GM19351 (cell line): ENCODE measurements at regions not wholly inside any gene's neighbourhood (a gene's known extent, or its start where the extent isn't known, plus 50 kb on each side); places are given as distances from the start of the nearest gene placed in this dataset.

Experiments used
- ATAC-seq: cut with Tn5 transposase; IDR thresholded peaks from one replicate; pipeline ENCODE4 v1.9.1; 2021; ENCODE audit warnings: mild to moderate bottlenecking, moderate library complexity; ENCODE audit not compliant: unreplicated experiment

DNA sequence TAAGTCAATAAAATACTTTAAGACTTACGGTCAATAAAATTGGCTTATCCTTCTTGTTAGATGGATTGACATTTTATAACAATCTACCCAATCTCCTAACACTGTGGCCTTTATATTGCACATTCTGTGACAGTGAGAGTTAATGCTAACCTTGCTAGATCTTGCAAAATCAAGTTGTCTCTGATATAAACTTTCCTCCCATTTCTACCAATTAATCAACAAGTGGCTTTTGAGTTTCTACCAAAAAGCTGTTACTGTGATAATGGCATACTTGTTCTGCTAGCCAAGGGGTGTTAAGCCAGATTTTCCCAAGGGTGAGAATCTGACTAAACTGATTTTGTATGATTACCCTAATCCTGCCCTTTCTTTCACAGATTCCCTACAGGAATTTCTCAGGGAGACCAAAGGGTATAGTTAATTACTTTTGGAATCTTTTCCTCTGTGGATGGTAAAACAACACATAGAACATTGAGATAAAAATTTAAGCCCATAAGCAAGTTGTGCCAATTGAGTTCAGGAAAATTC is 174.1 kb upstream of the SUCLG2 start:
- no peak for ATAC-seq

DNA sequence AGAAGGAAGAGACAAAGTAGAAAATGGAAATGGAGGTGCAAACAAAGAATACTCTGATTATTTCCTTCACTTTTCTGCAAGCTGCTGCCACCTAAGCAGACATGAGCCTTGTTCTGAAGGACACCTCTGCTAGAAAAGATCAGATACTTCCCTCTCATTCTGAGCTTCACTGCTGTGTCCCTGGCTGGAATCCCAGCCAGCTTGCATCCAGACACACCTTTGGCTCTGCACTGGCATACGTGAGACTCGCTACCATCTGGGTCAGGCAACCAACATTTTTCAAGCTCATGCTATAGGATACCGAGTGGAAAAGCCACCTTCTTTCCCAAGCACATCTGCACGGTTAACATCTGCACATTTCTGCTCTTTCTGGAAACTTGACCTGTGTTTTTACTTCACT is 166.7 kb upstream of the SUCLG2 start:
- no peak for ATAC-seq

DNA sequence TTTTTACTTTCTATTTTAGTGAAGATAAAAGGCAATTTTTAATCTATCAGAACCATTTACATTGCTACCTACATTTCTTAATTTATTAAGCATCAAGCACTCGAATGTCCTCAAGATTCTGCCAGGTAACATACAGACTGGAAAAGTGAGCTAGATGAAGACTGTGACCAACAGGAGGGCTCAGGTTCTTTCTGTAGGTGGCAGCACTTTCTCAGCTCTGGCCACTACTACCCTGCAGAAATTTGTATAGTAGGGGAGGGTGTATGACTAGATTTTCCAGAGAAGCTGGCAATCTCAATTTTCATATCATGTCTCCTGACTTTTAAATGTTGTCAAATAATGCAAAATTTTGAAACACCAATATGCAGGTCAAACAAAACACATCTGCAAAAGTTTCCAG is 165.0 kb upstream of the SUCLG2 start:
- ATAC-seq = peak; percentile 43

DNA sequence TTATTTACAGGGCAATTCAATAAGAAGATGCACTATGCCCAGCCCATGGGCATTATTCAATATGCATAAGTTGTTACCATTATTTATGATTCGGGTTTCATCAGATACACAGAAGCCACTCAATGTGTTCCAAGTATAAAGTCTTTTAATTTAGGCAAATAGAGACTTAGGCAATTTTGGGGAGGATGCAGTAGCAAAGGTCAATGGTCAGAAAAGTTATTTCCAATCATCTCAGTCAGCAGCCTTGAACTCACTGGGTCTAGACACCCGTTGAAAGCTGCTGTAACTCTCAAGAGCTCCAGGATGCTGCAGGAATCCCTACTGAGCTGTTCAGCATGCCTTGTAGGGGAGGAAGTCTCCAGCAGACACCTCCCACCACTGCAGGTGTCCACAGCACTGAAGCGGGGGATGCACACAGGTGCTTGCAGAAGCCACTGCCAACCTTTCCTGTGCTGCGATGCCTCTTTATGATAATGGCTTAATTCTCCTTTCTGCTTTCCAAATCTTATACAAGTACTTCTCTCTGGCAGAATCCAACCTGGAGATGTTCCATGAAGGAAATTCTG is 155.0 kb upstream of the SUCLG2 start:
- no peak for ATAC-seq

DNA sequence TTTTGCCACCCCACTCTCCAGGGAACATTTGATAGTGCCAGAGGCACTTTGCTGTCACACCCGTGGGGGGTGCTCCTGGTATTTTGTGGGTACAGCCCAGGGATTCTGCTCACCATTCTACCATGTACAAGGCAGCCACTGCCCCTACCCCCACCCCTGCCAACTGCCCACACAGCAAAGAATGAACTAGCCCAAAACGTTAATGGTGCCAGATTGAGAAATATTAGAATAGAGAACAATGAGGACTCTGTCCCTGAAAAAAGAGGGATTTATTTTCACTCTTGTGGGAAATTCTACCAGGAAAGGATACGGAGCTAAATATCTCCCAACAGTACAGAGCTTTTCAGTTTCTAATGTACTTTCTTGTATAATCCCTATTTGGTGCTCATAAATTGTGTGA is 154.5 kb upstream of the SUCLG2 start:
- no peak for ATAC-seq

DNA sequence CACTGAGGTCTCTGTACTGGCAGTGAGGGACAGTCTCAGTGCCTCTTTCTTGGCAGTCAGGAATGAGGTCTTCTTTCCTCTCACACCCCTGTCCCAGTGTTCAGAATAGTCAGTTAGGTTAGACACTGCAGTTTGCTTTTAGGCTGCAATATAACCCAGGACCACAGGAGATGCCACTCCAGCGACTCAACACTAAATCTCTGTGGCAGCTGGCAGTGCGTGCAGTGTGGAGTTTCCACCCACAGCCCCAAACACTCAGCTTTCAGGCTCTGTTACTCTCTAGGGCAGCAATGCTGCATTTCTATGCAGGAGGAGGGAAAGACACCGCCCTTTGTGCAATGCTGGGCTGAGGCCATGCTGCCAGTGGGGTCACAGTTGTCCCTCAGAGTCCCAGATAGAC is 150.2 kb upstream of the SUCLG2 start:
- ATAC-seq = no peak

DNA sequence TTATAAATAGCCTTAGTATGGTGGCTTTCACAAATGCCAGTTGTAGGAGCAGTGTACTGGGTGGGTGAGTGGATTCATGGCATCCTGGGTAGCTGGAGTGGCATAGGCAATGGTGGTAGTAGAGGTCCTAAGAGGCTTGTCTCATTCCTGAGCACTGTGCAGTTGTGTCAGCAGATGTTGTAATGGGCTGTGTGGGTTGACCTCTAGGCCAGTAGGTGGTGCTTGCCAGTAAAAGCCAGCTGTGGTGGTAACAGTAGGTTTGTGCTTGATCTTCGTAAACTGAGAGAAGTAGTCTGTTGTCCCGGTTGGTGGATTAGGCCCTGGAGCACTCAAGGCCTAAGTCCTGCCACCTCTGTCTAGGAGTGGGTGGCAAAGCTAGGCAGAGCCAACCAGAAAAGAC is 149.7 kb upstream of the SUCLG2 start:
- no peak for ATAC-seq

DNA sequence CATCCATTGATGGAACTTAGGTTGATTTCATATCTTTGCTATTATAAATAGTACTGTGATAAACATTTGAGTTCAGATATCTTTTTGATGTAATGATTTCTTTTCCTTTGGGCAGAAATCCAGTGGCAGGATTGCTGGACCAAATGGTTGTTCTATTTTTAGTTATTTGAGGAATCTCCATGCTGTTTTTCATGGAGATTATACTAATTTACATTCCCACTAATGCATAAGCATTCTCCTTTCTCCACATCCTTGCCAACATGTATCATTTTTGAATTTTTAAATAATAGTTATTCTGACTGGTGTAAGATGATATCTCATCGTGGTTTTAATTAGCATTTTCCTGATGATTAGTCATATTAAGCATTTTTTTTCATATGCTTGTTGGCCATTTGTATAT is 144.0 kb upstream of the SUCLG2 start:
- no peak for ATAC-seq

DNA sequence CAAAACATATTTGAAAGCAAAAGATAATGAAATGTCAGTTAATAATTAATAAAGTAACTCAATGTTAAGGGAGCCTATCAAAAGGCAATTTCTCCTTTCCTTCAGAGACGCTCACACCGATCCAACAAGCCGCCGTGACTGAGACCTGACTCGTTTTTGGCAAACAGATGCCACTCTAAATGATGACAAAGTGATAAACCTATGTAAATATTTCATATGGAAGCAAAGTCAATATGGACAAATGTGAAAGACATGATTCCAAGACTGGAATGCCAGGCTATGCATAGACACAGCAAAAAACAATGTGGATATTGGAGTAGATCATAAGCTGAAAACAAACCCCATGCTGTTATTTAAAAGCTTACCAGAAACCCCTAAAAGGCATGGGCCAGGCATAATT is 137.2 kb upstream of the SUCLG2 start:
- no peak for ATAC-seq

DNA sequence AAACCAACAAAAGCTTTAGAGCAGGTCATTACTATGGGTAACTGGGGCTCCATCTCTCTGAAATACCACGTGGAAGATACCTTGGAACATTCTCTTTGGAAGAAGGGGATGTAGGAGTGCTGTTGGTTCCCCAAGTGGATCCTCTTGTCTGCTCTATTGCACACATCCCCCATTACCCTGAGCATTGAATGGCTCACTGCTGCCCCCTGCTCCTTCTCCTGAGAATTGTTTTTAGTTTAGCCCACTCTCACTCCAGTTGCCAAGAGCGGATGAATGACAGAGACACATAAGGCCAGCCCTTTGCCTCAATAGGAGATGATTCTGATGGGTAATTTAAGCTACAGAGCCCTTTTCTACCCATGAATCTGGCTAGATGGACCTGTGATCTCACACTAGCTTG is 135.6 kb upstream of the SUCLG2 start:
- ATAC-seq = peak; percentile 99

DNA sequence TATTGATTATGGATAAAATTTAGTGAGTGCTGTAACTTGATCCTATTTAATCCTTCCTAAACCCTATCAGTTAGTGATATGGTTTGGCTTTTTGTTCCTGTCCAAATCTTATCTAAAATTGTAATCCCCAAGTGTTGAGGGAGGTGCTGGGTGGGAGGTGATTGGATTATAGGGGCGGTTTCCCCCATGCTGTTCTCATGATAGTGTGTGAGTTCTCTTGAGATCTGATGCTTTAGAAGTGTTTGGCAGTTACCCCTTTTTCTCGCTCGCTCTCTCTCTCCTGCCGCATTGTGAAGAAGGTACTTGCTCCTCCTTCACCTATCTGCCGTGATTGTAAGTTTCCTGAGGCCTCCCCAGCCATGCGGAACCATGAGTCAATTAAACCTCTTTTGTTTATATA is 134.0 kb upstream of the SUCLG2 start:
- ATAC-seq = no peak

DNA sequence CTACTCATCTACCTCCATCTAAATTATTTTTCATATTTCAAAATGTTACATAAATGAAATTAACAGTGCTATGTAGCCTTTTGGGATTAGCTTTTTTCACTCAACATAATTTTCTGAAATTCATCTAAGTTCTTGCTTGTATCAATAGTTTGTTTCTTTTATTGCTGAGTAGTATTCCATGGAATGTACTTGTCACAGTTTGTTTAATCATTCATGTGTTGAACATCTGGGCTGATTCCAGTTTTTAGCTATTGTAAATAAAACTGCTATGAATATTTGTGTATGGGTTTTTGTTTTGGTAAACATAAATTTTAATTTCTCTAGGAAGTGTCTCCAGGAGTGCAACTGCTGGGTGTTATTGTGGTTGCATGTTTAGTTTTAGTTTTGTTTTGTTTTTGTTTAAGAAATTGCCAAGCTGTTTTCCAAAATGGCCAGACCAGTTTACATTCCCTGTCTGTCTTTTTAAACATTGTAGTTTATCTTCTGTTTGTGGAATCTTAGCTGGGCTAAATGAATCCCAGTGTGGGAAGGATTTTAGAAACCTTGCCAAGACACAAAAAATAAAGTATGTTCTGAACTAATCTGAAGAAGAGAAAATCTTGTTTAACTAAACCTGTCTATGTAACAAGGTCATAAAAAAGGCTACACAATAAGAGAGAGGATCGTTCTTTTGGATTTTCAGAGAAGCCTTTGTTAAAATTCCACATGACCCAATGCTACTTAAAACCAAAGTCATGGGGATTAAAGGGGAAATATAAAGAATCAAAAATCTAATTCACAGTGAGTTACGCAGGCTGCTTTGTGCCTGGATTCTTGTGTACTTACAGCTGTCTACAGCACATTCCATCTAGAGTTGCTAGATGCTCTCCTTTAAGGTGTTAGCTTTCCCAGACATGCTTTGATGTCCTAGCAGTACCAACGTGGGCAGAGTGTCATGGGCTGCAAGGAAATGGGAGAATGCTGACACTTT is 129.2 kb upstream of the SUCLG2 start:
- no peak for ATAC-seq

DNA sequence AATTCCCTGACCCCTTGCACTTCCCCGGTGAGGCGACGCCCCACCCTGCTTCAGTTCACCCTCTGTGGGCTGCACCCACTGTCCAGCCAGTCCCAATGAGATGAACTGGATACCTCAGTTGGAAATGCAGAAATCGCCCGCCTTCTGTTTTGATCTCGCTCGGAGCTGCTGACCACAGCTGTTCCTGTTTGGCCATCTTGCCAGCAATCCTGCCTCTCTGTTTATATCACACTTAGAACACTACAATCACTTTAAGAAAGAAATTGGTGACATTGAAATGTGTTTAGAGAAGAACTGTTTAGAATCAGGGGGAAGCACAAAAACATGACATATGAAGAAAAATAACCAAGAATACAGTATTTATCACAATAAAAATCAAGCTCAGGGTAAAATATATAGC is 127.5 kb upstream of the SUCLG2 start:
- ATAC-seq = no peak

DNA sequence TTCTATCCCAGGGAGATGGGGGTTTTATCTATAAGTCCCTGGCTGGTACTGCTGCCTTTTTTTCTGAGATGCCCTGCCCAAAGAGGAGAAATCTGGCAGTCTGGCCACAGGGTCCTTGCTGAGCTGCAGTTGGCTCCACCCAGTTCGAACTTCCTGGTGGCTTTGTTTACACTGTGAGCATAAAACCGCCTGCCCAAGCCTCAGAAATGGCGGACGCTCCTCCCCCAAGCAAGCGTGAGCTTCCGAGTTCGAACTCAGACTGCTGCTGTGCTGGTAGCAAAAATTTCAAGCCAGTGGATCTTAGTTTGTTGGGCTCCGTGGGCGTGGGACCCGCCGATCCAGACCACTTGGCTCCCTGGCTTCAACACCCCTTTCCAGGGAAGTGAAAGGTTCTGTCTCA is 126.8 kb upstream of the SUCLG2 start:
- no peak for ATAC-seq

DNA sequence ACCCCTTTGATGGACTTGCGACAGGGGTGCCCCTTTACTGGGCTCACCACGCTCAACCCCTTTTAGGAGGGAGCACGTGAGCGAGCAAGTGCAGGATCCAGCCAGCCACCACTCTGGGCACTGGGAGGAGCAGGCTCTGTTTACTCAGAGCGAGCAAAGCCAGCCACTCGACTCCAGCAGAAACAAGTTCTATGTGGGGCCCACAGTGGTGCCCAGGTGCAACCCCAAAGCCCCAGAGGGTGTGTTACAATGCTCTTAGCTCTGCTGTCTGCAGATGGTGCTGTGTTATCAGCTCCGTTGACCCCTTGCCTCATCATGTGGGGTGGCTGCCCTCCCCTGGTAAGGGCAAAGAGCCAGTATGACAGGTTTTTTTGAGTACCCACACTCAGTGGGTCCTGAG is 120.3 kb upstream of the SUCLG2 start:
- no peak for ATAC-seq

DNA sequence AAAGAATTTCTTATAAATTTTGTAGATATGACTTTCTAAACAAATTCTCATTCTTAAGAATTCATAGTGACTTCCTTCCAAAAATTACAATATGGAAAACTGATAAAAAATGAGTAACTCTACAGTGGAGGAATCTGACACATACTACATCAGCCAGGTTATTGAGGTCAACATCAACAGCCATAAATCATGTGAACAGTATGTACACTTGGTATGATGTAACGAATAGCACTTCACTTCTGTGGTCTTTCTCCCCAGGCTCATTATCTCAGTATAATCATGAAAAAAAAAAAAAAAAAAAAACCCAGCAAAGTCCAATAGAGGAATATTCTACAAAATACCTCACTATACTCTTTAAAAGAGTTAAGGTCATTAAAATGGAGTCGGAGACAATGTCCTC is 111.2 kb upstream of the SUCLG2 start:
- no peak for ATAC-seq

DNA sequence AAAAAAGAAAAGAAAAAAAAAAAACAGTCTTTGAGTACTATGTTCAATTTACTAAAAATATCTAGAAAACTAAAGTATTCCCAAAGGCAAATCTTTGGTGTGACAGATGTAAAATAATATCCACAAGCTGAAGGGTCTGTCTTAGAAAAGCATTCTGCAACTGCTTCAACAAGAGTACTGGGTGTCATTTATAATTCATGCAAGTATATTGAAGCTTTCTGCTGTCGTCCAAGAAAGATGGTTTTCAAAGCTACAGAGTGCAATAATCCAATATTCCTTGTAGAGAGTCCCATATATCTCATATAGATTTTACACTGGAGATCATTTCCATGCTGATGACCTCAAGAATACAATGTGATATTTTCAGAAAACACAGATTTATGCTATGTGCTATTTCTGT is 90.9 kb upstream of the SUCLG2 start:
- no peak for ATAC-seq

DNA sequence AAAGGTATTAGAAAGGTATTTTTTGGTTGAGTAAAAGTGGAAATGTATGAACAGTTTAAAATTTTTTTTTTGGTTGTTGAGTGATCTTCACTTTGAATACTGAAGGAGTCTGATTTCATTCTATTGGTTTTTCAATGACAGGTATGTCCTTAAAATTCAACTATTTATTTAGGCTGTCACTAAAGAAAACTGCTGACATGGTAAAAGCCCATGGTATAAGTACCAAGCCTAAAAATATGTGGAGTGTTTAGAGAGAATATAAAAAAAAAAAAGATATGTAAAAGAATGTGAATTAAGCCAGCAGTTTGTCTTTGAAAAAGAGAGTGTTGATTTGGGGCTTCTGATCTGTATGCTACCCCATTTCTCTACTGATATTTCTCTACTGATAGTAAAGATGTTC is 90.3 kb upstream of the SUCLG2 start:
- no peak for ATAC-seq

DNA sequence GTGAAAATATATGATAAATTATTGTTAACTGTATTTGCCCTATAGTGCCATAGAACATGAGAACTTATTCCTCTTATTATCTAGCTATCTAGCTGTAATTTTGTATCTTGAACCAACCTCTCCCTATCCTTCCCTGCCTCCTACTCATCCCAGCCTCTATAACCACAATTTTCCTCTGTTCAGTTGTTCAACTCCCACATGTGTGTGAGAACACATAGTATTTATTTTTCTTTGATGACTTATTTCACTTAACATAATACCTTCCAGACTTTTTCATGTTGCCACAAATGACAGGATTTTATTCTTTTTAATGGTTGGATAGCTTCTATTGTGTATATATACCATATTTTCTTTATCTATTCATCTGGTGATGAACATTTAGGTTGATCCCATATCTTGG is 85.4 kb upstream of the SUCLG2 start:
- ATAC-seq = no peak

DNA sequence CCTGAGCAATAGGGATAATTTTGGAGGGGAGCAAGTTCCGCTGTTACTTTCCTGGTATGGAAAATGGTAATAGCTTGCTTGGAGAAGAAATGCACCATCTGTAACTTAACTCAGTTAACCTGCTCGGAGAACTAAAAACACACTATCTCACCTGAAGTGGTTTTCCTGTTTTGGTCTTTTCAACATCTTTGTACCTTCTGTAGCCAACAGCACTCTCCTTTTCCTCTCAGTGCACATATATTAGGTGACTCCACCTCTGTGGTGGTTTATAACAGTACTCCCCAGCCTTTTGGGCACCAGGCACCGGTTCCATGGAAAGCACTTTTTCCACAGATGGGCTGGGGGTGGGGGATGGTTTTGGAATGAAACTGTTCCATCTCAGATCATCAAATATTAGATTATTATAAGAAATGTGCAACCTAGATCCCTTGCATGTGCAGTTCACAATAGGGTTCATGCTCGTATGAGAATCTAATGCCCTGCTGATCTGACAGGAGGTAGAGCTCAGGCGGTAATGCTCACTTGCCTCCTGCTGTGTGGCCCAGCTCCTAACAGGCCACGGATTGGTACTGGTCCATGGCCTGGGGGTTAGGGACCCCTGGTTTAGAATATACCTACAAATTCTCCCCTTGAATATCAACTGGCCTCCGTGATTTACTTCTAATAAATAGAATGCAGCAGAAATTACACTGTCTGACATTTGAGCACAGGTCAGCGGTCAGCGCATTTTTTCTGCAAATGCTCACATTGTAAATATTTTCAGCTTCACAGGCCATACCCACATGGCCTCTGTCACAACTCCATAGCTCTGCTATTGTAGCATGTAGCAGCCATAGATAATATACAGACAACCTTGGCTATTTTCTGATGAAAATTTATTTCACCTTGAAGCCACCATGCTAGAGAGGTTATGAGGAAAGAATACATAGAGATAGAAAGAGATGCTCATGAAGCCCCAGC is 83.8 kb upstream of the SUCLG2 start:
- ATAC-seq = no peak

DNA sequence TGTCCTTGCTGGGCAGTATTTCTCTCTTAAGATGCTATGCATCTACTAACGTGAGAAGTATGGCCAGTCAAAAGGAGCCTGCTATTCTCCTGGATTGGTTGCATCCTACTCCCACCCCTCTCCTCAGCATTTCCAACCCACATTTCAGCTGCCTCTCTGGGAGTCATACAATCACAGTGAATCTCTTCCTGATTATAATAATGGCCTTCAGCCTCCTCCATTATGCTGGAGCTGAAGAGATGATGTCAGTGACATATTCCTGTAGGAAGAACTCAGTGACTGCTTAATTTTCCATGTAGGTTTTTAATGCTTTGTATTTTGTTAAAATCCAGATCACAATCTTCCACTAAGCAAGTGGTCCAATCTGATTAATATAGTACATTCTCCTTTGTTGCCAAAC is 82.7 kb upstream of the SUCLG2 start:
- no peak for ATAC-seq
